NCI-H446 treated with DMSO at 0.1 percent for 48 hours (cell line): ENCODE measurements at regions not wholly inside any gene's neighbourhood (a gene's known extent, or its start where the extent isn't known, plus 50 kb on each side); places are given as distances from the start of the nearest gene placed in this dataset.

Source experiments
- DNase-seq: peaks from one replicate; lab custom pipeline; 2025; lab: John Stamatoyannopoulos, UW

DNA sequence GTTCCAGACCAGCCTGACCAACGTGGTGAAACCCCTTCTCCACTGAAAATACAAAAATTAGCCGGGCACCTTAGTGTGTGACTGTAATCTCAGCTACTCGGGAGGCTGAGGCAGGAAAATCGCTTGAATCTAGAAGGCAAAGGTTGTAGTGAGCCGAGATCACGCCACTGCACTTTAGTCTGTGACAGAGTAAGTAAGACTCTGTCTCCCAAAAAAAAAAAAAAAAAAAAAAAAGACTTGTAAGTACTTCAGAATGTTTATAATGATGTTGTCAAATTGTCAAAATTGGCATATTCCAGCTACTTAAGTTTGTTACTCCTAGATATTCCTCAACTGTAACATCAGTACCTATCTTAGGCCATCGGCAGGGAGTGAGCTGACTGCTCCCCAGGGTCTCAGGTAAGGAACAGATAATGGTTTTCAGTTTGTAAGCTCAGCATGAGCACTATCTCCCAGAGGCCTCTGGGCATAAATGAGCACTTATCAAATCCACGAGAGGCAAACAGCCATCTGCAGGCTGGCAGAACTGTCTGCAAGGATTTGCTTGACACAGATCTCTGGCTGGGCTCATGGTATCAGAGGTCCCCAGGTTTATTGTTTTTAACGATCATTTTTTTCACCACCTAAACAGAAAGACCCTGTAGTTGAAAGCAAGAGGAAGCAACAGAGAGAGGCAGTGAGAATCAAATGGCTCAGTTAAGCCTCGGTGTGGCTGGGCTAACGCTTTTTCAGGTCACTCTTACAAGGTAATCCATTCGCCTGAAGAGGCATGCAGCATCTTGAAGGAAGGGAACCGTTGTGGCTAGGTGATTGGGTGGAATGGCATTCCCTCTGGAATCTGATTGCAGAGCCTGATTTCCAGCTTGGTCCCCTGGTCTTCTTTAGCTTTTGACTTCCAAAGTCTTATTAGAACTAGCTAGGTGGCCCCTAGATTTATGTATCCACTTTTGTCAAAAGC is 115.9 kb downstream of the LY86 start:
- no peak for DNase-seq

DNA sequence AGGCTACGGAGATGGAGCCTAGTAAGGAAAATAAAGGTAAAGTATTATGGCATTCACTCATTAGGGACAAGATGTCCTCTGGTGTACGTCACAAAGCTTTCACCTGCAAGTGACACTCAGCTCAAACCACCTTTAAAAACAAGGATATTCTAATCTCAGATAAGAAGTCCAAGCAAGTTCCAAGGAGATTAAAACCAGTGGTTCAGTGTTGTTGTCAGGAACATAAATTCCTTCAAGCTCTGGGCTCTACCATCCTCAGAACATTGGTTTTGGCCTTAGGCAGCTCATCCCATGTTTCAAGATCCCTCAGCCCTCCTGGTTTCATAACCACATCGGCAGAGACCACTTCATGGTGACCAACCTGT is 116.5 kb downstream of the LY86 start:
- no peak for DNase-seq

DNA sequence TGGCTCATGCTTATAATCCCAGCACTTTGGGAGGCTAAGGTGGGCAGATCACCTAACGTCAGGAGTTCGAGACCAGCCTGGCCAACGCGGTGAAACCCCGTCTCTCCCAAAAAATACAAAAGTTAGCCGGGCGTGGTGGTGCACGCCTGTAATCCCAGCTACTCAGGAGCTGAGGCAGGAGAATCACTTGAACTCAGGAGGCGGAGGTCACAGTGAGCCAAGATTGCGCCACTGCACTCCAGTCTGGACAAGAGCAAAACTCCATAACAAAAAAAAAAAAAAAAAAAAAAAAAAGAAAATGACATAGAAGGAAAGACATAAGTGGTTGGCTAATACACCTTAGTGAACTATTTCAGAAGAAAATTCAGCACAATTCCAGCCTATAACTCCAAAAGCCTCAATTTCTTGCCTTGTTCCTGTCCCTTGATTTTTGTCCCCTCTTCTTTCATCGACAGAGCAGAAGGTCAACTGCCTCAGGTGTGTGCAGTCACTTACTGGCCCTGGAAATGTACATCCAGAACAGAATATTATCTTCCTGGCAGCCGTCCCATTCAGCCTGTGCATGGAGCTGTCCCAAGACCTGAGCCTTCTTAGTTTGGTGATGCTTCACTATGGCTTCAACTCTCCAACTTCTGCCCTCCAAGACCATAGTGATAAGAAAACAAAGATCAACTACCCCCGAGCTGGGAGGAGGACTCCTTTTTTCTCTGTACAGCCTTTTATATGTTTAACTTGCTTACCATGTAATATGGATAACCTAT is 117.6 kb downstream of the LY86 start:
- no peak for DNase-seq

DNA sequence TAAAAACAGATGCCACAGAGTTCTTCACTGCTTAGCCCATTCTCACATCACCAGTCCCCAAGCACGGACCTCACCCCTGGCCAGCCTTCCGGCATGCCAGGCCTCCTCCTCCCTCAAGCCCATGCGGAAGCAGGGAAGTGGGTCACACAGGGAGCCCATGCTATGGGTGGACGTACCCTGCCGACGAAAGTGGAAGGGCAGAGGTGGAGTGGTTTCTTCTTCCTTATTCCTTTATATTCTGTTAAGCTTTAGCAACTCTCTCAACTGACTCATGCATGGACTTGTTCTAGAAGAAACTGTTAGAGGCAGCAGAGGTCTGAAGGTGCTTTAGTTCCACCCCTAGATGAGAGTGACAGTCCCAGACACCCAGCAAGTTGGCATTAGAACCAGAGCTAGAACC is 118.6 kb downstream of the LY86 start:
- no peak for DNase-seq

DNA sequence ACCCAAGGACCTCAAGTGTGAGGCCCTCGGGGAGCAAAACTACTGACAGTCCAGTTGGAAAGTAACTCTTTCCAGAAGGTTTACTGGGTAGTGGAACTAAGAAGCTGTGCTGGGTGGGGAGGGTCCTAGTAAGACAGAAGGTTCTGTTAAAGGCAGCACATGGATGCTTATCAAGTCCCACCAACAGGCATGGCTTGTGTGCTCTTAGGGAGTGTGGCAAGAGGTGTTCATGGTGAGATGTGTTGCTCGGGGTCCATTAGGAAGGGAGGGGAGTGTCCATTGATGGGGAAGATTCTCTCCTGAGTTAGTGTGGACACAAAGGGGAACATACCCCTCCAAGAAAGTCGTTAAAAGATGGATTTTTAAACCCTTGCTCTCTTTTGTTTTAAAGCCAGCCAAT is 120.6 kb downstream of the LY86 start:
- no peak for DNase-seq

DNA sequence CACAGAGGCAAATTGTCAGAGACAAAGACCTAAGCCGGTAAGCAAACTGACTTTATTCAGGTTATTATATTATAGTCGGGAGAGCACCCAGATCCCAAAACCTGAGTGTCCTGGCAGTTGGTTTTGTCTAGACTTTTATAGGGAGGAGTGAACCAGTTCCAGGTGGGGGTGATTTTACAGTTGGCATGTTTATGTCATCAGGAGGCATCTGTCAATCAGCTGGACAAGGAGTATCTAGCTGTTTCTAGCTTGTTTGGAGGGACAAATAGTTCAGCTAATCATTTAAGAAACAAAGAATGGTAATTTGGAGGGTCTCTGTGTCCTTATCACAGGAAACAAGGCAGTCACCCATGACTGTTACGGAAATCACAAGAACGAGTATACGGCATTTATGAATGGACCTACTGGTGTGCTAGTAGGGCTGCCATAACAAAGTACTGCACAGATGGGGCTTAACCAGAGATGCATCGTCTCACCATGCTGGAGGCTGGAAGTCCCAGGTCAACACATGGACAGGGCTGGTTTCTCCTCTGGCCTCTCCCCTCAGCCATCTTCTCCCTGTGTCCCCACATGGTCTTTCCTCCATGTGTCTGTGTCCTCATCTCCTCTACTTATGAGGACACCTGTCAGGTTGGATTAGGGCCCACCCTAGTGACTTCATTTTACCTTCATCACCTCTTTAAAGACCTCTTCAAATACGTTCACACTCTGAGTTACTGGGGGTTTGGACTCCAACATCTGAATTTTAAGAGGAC is 122.7 kb downstream of the LY86 start:
- DNase-seq, result no peak

DNA sequence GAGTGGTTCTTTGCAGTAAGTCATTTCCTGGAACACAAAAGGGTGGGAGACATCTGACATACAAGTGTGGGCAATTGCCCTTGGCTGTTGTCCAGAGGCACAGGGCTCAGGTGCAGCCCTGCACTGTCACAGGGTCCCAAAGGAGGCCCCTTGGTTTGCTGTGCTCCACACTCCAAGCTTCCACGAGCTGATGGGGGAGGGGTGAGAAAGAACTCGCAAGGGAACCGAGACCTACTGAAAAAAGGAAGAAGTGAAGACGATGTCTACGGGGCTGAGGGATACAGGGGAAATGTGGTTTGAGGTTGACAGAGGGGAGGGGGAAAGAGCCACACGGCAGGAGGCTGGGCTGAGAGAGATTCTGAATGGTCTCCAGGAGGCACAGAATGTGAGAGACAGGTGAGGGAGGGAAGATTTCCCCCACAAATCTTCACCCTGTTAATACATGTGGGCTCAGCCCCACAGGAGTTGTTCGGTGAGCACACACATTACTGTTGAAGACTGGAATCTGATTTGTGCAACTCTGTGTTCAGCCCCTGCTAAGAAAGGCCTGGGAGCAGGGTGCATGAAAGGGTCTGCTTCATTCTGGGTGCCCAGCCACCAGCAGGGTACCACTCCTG is 123.4 kb downstream of the LY86 start:
- DNase-seq, result no peak

DNA sequence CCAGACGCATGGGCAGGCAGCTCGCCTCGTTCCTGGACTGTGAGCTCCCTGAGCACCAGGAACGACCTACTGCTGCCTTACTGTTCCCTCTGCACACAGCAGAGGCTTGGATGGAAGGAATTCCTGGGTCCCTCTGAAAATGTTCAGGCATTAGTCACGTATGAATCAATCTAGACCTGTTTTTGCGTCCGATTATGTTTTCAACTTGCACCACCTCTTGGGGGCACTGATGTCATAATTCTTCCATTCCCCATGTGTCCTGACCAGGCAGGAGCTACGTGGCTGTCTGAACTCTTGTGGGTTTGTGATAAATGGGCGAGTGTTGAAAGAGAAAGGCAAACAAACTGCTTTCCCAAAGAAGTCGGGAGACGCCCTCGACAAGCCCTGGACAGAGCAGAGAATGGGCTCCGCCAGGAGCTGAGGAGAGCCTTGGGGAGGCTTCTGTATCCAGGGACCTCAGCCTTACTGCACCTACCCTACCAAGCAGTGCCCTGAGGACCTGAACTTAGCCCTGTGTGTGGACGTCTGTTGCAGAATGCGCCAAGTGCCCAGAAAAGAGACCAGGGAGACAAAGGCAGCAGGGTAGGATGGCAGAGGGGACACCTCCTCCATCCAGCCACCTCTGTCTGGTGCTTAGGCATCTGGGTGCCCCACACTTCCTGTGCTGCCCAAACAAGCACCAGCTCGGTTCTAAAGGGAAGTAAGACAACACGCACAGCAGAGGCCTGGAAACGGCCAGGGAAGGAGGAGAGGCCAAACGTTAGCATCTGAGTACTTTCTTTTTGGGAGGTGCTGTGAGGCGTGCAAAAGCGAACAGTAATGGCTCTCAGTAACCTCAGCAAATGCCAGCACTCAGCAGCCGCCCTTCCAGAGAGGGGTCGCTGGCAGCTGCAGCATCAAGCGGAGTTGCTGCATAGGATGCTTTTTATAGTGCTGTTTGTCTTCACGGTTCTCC is 124.2 kb downstream of the LY86 start:
- DNase-seq, result no peak

DNA sequence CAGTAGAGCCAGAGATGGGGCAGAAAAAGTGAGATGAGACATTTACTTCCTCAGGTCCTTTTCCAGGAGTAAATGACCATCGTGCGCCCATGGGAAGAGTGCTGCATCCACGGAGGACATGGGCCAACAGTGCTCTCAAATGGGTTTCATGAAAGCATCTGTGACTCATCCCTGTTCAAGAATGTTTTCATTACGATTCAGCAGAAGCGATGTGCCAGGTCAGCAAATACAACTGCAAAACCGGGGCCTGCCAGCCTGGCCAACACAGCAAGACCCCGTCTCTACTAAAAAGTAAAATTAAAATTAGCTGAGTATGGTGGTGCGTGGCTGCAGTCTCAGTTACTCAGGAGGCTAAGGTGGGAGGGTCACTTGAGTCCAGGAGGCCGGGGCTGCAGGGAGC is 125.1 kb downstream of the LY86 start:
- DNase-seq, result no peak

DNA sequence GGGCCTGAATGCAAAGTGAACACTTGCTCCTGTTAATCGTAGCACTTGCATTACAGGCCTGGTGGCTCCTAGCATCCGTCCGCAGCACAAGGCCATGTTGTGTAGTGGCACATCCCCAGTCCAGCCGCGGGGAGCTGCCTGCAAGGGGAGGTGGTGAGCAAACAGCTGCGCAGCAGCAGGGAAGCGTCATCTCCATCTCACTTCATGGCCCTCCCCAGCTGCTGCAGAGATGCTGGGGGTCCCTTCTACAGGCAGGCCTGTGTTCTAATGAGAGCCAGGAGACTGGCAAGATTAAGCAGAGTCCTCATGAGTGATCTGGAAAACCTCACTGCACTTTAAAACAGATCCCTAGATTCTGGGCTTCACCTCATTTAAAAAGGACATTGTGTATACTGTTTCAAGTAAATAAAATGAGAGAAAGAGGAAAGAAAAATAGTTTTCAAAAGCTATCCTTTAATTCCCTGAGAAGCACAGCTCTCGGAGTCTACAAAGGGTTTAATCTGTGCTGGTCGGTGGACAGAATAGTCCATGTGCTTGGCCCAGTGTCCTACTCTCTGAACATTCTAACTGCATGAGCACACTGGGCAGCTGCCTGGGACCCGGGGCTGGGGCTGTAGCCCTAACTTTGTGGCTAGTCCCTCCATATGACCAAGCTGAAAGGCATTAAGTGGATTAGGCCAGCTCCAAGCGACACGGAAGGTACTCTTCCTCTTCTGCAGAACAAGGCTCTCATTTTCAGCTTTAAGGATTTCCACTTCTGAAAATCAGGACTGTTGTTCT is 125.8 kb downstream of the LY86 start:
- no peak for DNase-seq

DNA sequence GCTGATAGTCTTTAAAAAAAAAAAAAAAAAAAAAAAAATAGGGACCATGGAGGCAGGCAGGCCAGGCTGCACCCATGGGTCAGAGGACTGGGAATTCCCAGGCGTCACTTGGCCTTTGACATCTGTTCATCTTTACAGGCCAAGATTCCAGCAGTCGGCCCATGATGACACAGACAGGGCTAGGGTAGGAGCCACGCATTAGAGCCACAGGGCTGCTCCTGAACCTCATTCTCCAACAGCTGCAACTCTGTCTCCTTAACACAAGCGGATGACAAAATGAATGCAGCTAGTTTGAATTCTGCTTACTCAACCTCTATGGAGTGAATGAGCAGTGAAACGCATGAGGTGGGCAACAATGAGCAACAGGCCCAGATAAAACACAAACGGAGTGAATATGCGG is 126.4 kb downstream of the LY86 start:
- DNase-seq, result no peak

DNA sequence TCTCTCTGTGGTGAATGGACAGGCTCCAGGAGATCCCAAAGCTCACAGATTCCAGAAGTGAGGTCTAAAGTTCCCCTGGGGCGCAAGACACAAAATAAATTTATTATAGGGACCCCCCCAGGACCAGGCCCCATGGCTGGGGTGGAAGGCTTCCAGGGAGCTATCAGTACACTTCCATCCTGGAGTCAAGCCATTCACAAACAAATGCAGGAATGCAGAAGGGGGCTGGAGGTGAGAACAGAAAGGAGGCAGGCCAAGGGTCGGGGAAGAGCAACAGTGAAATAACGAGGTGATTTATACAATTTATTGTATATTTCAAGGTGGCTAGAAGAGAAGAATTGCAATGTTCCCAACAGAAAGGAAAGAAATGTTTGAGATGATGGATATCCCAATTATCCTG is 126.9 kb downstream of the LY86 start:
- no peak for DNase-seq

DNA sequence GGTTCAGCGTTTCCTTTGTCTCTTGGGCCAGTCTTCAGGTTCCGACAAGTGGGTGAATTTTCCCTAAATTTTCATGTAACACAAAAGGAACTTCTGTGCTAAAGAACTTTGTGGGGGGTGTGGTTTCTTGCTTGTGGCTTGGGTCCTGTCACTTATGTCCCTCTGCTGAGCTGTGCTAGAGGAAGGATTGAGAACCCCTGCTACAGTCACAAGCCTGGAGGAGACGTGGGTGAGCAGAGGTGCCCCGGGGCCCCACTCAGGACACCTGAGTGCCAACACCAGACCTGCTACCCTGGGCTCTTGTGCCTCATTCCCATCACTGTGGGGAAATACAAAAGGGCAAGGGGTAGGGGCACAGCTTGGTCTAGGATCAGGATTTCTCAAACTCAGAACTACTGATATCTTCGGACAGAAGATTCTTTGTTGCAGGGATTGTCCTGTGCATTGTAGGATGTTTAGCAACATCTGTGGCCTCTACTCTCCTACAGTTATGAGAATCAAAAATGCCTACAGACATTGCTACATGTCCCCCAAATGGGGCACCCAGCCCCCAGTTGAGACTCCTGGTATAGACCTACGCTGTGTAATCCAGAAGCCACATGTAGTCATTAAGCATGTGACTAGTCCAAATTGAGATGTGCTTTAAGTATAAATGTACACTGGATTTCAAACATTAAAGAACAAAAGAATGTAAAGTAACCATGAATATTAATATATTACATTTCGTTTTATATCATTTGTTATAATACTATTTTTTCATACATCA is 128.7 kb downstream of the LY86 start:
- no peak for DNase-seq

DNA sequence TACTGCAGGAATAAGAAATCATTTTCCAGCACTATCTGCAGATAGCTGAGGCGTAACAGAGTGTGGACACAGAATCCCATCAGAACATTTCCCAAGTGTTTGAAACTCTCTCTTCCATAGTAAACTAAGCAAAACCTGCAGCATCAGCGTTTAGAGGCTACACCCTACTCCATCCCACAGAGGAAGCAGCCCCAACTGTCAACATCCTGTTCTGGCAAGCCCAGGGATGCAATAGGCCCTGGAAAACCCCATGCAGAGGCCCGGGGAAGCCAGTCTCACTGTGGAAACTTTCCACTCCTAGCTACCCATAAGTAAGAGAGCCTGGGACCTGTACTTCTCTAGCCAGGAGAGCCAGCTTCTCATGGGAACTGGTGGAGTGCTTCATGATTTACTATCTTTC is 129.4 kb downstream of the LY86 start:
- DNase-seq, result no peak

DNA sequence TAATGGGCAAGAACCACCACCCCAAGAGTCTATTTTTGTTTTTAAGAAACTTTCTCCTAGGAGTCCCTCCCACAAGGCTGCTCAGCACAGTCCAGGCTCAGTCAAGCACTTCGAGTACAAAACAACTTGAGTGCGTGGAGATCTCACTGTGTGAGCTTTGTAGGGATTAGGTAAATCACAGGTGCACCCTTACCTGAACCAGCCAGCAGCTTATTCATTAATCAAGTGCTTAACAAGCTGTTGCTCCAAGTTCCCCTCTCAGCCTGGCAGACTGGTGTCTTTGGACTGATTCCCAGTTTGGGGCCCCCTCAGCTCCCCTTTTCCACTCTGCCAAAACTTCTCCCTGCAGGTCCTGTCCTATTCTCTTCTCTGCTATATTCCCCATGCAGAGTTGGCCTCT is 133.1 kb downstream of the LY86 start:
- DNase-seq, result no peak

DNA sequence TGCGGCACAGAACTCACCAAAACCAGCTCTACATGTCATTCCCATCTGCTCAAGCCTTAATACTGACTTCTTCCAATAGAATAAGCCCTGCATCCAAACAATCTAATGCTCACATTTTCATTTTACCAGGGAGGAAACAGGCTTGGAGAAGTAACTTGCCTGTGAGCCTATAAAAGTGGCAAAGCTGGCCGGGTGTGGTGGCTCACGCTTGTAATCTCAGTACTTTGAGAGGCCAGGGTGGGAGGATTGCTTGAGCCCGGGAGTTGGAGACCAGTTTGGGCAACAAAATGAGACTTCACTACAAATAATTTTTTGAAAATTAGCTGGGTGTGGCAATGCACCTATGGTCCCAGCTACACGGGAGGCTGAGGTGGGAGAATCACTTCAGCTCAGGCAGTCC is 133.7 kb downstream of the LY86 start:
- no peak for DNase-seq

DNA sequence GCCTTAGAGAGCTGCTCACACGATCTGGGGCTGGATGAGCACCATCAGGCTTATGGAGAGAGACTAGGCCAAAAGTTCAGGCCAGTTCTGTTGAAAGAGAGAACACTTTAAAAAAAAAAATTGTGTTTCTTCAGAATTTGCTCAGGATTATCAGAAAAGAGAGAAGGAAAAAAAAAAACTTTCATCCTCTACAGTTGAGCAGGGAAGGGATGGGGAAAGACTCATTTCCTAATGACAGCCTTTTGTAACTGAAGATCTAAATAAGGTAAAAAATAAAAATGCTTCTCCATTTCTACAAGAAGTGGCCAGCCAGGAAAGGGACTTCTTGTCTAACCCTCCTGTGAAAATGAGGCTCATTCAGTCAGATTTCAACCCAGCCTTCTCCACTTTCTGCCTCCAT is 134.8 kb downstream of the LY86 start:
- no peak for DNase-seq

DNA sequence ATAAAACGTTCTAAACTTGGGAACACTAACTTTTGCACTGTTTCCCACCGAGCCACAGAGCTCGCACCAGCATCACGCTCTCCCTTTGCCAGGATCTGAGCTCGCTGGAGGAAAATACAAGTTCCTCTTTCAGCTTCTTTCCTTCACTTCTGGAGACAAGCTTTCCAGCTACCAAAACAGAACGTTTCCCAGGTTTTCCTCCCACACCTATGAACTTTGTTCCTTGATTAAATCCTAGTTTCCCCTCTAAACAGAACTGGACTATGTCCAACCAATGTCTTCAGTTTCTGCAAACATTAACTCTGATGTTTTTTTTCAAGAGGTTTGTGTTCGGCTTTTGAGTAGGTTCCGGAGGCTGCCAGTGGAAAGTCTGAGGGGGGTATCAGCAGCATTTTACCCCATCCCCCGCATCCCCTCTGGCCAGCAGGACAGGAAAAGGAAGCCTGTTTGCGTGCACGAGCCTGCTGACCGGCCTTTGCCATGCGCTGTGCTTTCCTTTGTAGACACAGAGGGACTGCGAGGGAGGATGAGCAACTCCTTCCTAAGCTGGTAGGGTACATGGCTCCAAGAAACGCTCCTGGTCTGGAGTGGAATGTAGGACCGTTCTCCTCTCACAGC is 135.5 kb downstream of the LY86 start:
- no peak for DNase-seq
